Heart left ventricle (tissue), 16 donors: ENCODE measurements at regions not wholly inside any gene's neighbourhood (a gene's known extent, or its start where the extent isn't known, plus 50 kb on each side); places are given as distances from the start of the nearest gene placed in this dataset.

Experiments
- ATAC-seq, 4 donors: fragments of 200-7000 bp; cut with Tn5 transposase; one replicate each; pipeline ENCODE4 v1.9.1; 2020 to 2022; ENCODE audit warnings: moderate library complexity in 4 of 4, mild to moderate bottlenecking in 3 of 4, moderate number of reproducible peaks in 1 of 4
- DNase-seq, 5 donors: peaks; one replicate each; pipeline ENCODE4 v3.0.0-alpha.2; 2020
- H3K27ac ChIP-seq, 12 donors: fragments of 200-600 bp; sonication (generic) in 4 of 12; one replicate each; pipeline versions ENCODE4 v1.5.0 to v1.8.0; 2016 to 2022; ENCODE audit warnings: mild to moderate bottlenecking in 2 of 12
- H3K27me3 ChIP-seq, 9 donors: fragments of 200-600 bp; sonication (generic) in 2 of 9; one replicate each; pipeline versions ENCODE4 v1.5.1 to v1.8.0; 2016 to 2022; ENCODE audit warnings: mild to moderate bottlenecking in 3 of 9
- H3K36me3 ChIP-seq, 9 donors: fragments of 200-600 bp; sonication (generic) in 2 of 9; one replicate each; pipeline versions ENCODE4 v1.5.0 to v1.8.0; 2018 to 2022; ENCODE audit warnings: mild to moderate bottlenecking in 2 of 9
- H3K4me1 ChIP-seq, 12 donors: fragments of 200-600 bp; sonication (generic) in 4 of 12; one replicate each; pipeline versions ENCODE4 v1.5.0 to v1.8.0; 2016 to 2022; ENCODE audit warnings: mild to moderate bottlenecking in 3 of 12
- H3K4me3 ChIP-seq, 12 donors: fragments of 200-600 bp; sonication (generic) in 4 of 12; one replicate each; pipeline versions ENCODE4 v1.5.0 to v1.8.0; 2017 to 2022; ENCODE audit warnings: mild to moderate bottlenecking in 9 of 12, moderate library complexity in 4 of 12
- H3K9me3 ChIP-seq, 12 donors: fragments of 200-600 bp; sonication (generic) in 4 of 12; one replicate each; pipeline versions ENCODE4 v1.5.0 to v1.8.0; 2016 to 2022; ENCODE audit warnings: mild to moderate bottlenecking in 1 of 12
- CTCF ChIP-seq, 12 donors: fragments of 200-600 bp; sonication (generic) in 4 of 12; IDR thresholded peaks; one replicate each; pipeline versions ENCODE4 v1.5.0 to v1.8.0; 2018 to 2022; ENCODE audit warnings: antibody characterized with exemption in 12 of 12, mild to moderate bottlenecking in 5 of 12
- POLR2A ChIP-seq, 2 donors: fragments of 450-650 bp; IDR thresholded peaks; one replicate each; pipeline ENCODE4 v1.6.1; 2017; ENCODE audit warnings: antibody characterized with exemption in 2 of 2, mild to moderate bottlenecking in 2 of 2, moderate library complexity in 2 of 2
- WGBS, 4 donors: extraction: QIAGEN DNeasy Blood & Tissue Kit in 2 of 4; methylation state at CpG; one replicate each; pipeline versions ENCODE4 v1.1.5 to v1.1.7; 2013 to 2018; 5-methylcytosine and 5-hydroxymethylcytosine counted together
- intact Hi-C, 10 donors: fragments of 100-400 bp; cut with DNase I; formaldehyde crosslinking; loops; one replicate each; pipeline versions ENCODE4 v1.11.1 to v1.14.2; 2022
- donor health status: ischemic (EF 13 %, LVEDD 7.1; RV severe dilation, severe dysfunction).
- donor health status: healthy with polysubstance abuse.
- donor health status: DM: no; HTN: yes; CAD: no.
- donor health status: DM: no; HTN: no; CAD: no.
- donor health status: ischemic (EF 25% LVEDD 6.9; RV normal size, moderate dysfunction).
- donor health status: ischemic (EF 25% LVEDD 5.7; RV mildly dilated, moderate dysfunction).
- donor health status: healthy.
- donor health status: DM: yes; HTN: yes; CAD: no.
- donor health status: ischemic (EF 35%, LVEDD 5.7; RV mildly dilated, moderate dysfunction).
- donor health status: nonischemic (EF 11% LVEDD 7.7; RV severe dilation, severe dysfunction).
- donor health status: DM: yes; HTN: yes; CAD: no.
- donor health status: PGD.
- donor health status: ischemic (EF 29% LVEDD 5.4; RV normal size, mild dysfunction).
- donor health status: nonischemic (EF 23%, LVEDD 6.1; RV moderate dilation, normal function).

- Histone ChIP-seq H3K9me3 (no peaks in the 10 kb centered on the region), H3K36me3 (no peaks in the 10 kb centered on the region), H3K27me3 (no peaks in the 10 kb centered on the region), H3K4me3 (no peak overlapping the region), H3K27ac (no peak overlapping the region), H3K4me1 (no peaks in the 10 kb centered on the region)
- intact Hi-C loops, result no loop called here
- DNase-seq (no peak), ATAC-seq (no peak)
- TF ChIP-seq POLR2A (IDR thresholded peaks at IDR 0.05) (no peak), CTCF (IDR thresholded peaks at IDR 0.05) (no peak)
- 70 to 82% (median 78%) methylated on average over 5 of the region's 5 CpGs for WGBS, 4 donors
Observed at GRCh38 chr3:95424279-95424678, 1361.4 kb downstream of the NSUN3 start.

GRCh38 chr3:95434491-95434890 is 1371.6 kb downstream of the NSUN3 start:
- 0 to 9% (median 7%) methylated on average over 1 of the region's 1 CpG for WGBS, 4 donors
- Histone ChIP-seq H3K9me3 (peaks cover 0 to 3% (median 0%) of the 10 kb centered on the region in 12 donors), H3K27ac (no peak overlapping the region), H3K4me3 (no peak overlapping the region), H3K36me3 (no peaks in the 10 kb centered on the region), H3K4me1 (no peaks in the 10 kb centered on the region), H3K27me3 (no peaks in the 10 kb centered on the region)
- ATAC-seq, result no peak
- intact Hi-C loops, result no loop called here
- no peak for TF ChIP-seq CTCF (IDR thresholded peaks at IDR 0.05)
- no peak for TF ChIP-seq POLR2A (IDR thresholded peaks at IDR 0.05)
- no peak for DNase-seq

- Histone ChIP-seq H3K36me3 (no peaks in the 10 kb centered on the region), H3K27ac (no peak overlapping the region), H3K4me1 (no peaks in the 10 kb centered on the region), H3K27me3 (no peaks in the 10 kb centered on the region), H3K4me3 (no peak overlapping the region), H3K9me3 (peaks cover 0 to 3% (median 0%) of the 10 kb centered on the region in 12 donors)
- intact Hi-C loops, result no loop called here
- ATAC-seq (no peak), DNase-seq (no peak)
- no peak for TF ChIP-seq POLR2A (IDR thresholded peaks at IDR 0.05)
- TF ChIP-seq CTCF (IDR thresholded peaks at IDR 0.05), result no peak
Observed at GRCh38 chr3:95437409-95437808, 1374.5 kb downstream of the NSUN3 start.

GRCh38 chr3:95438274-95438673 is 1375.4 kb downstream of the NSUN3 start:
- H3K27ac ChIP-seq, result no peak overlapping the region
- H3K4me3 ChIP-seq, result no peak overlapping the region
- no peak for ATAC-seq
- no peaks in the 10 kb centered on the region for H3K4me1 ChIP-seq
- intact Hi-C loops, result no loop called here
- H3K36me3 ChIP-seq, result no peaks in the 10 kb centered on the region
- peaks cover 0 to 3% (median 0%) of the 10 kb centered on the region in 12 donors for H3K9me3 ChIP-seq
- DNase-seq, result no peak
- H3K27me3 ChIP-seq, result no peaks in the 10 kb centered on the region
- TF ChIP-seq POLR2A (IDR thresholded peaks at IDR 0.05), result no peak
- TF ChIP-seq CTCF (IDR thresholded peaks at IDR 0.05), result no peak
